GM13977 (cell line): ENCODE measurements at regions not wholly inside any gene's neighbourhood (a gene's known extent, or its start where the extent isn't known, plus 50 kb on each side); places are given as distances from the start of the nearest gene placed in this dataset.

ENCODE experiments used
- DNase-seq: peaks from one replicate; pipeline ENCODE4 v3.0.0; 2012; ENCODE audit warnings: low spot score
- in situ Hi-C: fragments of 300-500 bp; cut with MboI; formaldehyde crosslinking; loops from one replicate; pipeline ENCODE4 v1.12.0; 2022; ENCODE audit warnings: low sequenced_read_pairs, low pct_unique_long_range_greater_than_20kb, mixed read lengths, inconsistent platforms; ENCODE audit not compliant: unreplicated experiment
- TF ChIP-seq, protein P1 (sequence below): IDR thresholded peaks from 2 replicates; pipeline ENCODE4 v1.5.1; 2012; ENCODE audit warnings: mild to moderate bottlenecking, control low read depth; ENCODE audit not compliant: insufficient read depth; ENCODE audit errors: extremely low read depth, missing control alignments

DNA sequence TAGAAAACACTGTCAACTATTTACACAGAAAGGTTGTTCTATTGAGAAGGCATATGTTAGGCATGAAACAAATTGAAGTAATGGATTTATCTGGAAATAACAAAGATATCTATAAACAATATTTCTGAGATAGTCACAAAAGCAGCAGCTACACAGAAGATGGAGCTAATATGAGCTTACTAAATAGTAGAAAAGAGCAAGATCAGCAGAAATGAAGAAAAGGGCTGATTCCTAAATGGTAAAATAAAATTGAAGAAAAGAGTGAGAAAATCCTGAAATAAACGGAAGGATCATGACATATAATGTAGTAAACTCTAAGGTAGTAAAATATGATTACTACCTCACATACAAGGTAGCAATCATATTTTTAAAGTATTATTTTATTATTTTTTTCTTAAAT, 1263.9 kb downstream of the FSCB start:
- in situ Hi-C loops = no loop called here
- TF ChIP-seq, protein P1, sequence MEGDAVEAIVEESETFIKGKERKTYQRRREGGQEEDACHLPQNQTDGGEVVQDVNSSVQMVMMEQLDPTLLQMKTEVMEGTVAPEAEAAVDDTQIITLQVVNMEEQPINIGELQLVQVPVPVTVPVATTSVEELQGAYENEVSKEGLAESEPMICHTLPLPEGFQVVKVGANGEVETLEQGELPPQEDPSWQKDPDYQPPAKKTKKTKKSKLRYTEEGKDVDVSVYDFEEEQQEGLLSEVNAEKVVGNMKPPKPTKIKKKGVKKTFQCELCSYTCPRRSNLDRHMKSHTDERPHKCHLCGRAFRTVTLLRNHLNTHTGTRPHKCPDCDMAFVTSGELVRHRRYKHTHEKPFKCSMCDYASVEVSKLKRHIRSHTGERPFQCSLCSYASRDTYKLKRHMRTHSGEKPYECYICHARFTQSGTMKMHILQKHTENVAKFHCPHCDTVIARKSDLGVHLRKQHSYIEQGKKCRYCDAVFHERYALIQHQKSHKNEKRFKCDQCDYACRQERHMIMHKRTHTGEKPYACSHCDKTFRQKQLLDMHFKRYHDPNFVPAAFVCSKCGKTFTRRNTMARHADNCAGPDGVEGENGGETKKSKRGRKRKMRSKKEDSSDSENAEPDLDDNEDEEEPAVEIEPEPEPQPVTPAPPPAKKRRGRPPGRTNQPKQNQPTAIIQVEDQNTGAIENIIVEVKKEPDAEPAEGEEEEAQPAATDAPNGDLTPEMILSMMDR = no peak
- DNase-seq = no peak

DNA sequence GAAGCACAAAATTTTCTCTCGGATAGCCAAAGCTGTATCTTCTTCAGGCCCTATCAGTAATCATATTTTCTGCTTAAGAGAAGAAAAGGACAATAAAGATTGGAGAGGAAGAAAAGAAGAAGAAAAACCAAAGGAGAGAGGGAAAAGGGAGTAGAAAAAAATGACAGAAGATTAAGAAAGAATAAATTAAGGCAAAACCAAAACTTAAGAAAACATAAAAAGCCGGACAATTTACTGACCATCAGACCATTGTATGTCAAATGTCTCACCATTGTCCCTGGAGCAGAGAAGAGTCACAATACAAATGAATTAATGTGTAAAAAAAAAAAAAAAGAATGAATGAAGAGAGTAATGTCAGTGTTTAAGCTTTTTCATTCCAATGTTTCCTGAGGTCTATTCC, 1274.8 kb downstream of the FSCB start:
- no peak for DNase-seq
- in situ Hi-C loops = no loop called here
- TF ChIP-seq, protein P1 = no peak

DNA sequence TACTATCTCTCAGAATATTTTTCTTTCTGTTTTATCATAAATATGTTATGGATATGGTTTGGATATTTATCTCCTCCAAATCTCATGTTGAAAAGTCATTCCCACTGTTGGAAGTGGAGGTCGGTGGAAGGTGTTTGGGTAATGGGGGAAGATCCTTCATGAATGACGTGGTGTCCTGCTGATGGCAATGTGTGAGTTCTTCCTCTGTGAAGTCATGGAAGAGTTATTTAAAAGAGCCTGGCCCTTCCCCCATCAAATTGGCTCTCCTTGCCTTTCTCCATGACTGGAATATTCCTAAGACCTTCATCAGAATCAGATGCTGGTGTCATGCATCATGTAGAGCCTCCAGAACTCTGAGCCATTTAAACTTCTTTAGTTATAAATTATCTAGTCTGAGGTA, 1291.6 kb downstream of the FSCB start:
- no peak for DNase-seq
- TF ChIP-seq, protein P1 = no peak
- in situ Hi-C loops = no loop called here

DNA sequence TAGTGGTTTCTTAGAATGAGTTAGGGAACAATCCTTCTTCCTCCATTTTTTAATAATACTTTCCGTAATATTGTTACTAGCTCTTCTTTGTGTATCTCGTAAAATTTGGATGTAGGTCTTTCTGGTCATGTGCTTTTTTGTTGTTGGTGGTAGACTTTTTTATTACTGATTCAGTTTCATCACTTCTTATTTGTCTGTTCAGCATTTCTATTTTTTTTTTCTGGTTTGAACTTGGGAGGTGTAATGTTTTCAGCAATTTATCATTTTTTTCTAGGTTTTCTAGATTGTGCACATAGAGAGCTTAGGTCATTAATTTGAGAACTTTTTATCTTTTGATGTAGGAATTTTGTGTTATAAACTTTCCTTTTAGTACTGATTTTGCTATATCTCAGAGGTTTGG, 1299.9 kb downstream of the FSCB start:
- in situ Hi-C loops = no loop called here
- DNase-seq = no peak
- TF ChIP-seq, protein P1 = no peak

- no peak for DNase-seq
- TF ChIP-seq, protein P1 = no peak
- in situ Hi-C loops = no loop called here
Observed at GRCh38 chr14:43204816-43205215, 1302.3 kb downstream of the FSCB start.

GRCh38 chr14:43200519-43200918, 1306.6 kb downstream of the FSCB start:
- DNase-seq = no peak
- in situ Hi-C loops = no loop called here
- TF ChIP-seq, protein P1 = no peak

DNA sequence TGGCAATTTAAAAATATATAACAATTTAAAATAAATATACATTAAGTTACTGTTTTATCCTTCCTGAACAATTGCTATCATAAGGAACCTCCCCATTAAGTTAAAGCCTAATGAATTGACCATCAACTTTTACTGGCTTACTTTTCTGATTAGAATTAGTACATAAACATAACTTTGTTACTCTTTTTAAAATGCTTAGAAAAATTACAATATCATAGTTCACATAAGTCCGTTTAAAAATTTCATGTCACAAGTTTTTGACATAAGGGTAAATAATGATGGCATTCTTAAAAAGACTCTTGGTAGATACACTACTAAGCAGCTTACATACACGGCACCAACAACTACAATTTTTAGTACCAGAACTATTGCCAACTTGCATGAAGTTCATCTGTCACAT, 1308.6 kb downstream of the FSCB start:
- DNase-seq = no peak
- TF ChIP-seq, protein P1 = no peak
- in situ Hi-C loops = no loop called here
